ENCODE measurements at regions not wholly inside any gene's neighbourhood (a gene's known extent, or its start where the extent isn't known, plus 50 kb on each side); places are given as distances from the start of the nearest gene placed in this dataset.

DNA sequence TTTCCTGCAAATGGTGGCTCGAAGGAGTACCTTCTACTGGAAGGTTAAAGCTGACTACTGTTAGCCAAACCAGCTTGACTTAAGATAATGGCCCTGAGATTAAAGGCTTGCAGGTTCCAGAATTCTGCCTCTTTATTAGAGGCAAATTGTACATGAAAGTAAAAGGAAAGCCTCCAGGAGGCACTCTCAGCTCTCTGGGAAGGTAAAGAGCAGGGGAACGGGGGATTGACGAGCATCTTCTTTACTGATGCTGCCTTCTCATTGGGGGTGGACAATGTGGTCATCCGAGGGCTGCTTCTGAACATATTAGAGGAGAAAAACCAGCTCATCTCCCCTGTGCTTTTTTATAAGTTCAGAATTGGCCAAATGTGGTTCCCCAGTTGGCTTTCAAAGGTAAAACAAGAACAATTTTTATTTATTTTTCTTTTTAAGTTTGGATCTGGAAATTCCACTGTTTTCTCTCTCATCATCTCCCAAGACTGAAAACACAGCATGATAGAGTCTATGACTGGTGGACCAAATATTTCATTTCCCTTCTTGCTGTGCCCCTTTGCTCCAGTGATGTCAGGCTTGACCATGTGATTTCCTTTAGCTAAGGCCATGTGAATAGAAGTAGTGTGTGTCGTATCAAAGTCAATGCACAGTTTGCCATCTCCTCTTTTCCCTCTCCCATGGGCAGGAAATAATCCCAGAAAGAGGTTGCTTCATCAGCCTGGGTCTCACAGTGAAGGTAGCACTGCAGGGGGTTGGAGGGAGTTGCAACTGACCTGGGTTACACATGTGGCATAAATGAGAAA is 292.7 kb downstream of the PRDM2 start:
- no peak for DNase-seq
- Histone ChIP-seq H3K4me3 (ENCODE audit: insufficient read depth, low read depth, low read length, poor library complexity, severe bottlenecking) (no peak overlapping the region), H3K9me3 (ENCODE audit: control insufficient read depth, low read length) (no peaks in the 10 kb centered on the region), H3K27ac (ENCODE audit: insufficient read depth, low read length, poor library complexity, severe bottlenecking) (no peak overlapping the region), H3K27me3 (replicated peaks; ENCODE audit: control insufficient read depth, insufficient read depth, low read length, poor library complexity, severe bottlenecking) (no peaks in the 10 kb centered on the region), H3K4me1 (ENCODE audit: control insufficient read depth, insufficient read depth, low read length, poor library complexity, severe bottlenecking) (no peaks in the 10 kb centered on the region), H3K36me3 (ENCODE audit: control insufficient read depth, insufficient read depth, low read length) (no peaks in the 10 kb centered on the region)

DNA sequence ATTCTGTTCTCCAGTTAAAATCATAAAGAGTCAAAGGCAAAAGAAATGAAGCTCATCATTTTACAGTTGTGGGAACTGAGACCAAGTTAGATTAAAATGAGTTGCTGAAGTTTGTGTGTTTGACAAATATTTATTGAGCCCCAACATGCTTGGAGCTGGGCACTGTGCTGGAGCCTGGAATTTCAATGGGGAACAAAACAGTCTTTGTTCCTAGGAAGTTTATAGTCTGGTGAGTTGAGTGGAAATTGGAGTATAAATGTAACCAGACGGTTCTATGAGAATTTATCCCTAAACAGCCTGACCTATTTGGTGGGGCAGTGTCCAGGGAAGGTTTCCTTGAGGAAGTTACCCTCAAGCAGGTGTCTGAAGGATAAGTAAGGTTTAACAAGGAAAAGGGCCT is 294.4 kb downstream of the PRDM2 start:
- DNase-seq: no peak
- H3K27ac ChIP-seq (ENCODE audit: insufficient read depth, low read length, poor library complexity, severe bottlenecking): no peak overlapping the region
- no peak overlapping the region for H3K4me3 ChIP-seq (ENCODE audit: insufficient read depth, low read depth, low read length, poor library complexity, severe bottlenecking)
- no peaks in the 10 kb centered on the region for H3K36me3 ChIP-seq (ENCODE audit: control insufficient read depth, insufficient read depth, low read length)
- H3K27me3 ChIP-seq (replicated peaks; ENCODE audit: control insufficient read depth, insufficient read depth, low read length, poor library complexity, severe bottlenecking): no peaks in the 10 kb centered on the region
- no peaks in the 10 kb centered on the region for H3K9me3 ChIP-seq (ENCODE audit: control insufficient read depth, low read length)
- H3K4me1 ChIP-seq (ENCODE audit: control insufficient read depth, insufficient read depth, low read length, poor library complexity, severe bottlenecking): no peaks in the 10 kb centered on the region

DNA sequence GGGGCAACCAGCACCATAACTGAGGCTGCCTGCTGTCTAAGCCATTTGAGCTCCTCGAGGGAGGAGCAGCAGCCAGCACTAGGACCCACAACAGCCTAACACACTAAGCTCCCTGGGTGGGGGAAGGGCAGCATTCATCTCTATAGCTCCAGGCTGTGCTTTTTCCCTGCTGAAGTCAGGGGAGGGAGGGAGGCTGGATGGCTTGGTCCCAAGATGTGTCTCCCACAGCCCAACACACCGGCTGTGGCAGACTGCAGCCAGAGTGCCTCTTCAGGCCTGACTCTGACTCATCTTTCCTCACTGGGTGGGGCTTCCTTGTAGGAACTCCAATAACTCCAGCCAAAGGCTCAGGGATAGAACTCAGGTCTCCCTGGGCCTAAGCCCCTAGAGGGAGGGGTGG is 296.3 kb downstream of the PRDM2 start:
- H3K27ac ChIP-seq (ENCODE audit: insufficient read depth, low read length, poor library complexity, severe bottlenecking): no peak overlapping the region
- H3K36me3 ChIP-seq (ENCODE audit: control insufficient read depth, insufficient read depth, low read length): no peaks in the 10 kb centered on the region
- no peaks in the 10 kb centered on the region for H3K4me1 ChIP-seq (ENCODE audit: control insufficient read depth, insufficient read depth, low read length, poor library complexity, severe bottlenecking)
- no peaks in the 10 kb centered on the region for H3K27me3 ChIP-seq (replicated peaks; ENCODE audit: control insufficient read depth, insufficient read depth, low read length, poor library complexity, severe bottlenecking)
- no peak for DNase-seq
- H3K9me3 ChIP-seq (ENCODE audit: control insufficient read depth, low read length): no peaks in the 10 kb centered on the region
- H3K4me3 ChIP-seq (ENCODE audit: insufficient read depth, low read depth, low read length, poor library complexity, severe bottlenecking): no peak overlapping the region

DNA sequence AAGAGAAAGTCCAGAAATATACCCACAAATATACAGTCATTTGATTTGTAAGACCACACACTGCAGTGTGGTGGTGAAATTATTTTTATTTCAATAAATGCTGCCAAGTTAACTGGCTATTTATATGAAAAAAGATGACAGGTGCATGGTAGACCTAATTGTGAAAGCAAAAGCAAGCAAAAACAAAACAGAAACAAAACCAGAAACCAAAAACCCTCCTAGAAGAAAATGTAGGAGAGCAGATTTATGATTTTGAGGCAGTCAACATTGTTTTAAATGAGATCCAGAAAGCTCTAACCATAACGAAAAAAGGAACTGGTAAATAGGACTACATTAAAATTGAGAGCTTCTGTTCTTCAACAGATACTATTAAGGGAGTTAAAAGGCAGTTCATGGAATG is 303.6 kb downstream of the PRDM2 start:
- H3K9me3 ChIP-seq (ENCODE audit: control insufficient read depth, low read length): no peaks in the 10 kb centered on the region

DNA sequence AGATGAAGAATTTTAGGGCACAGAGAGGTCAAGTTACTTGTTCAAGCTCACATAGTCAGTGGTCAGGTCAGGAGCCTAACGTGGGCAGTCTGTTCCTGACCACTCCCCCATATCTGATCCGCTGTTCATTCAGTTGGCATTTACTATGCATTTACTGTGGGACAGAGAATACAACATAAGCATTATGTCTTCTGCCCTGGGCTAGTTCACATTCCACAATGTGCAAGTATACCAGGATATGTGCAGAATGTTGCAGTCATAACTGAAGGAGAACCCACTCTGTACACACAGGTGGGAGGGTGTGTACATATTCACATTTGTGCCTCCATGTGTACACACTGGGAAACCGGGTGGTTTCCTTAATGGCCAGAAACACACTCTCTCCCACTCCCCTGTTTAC is 309.6 kb downstream of the PRDM2 start:
- H3K4me3 ChIP-seq (ENCODE audit: insufficient read depth, low read depth, low read length, poor library complexity, severe bottlenecking): no peak overlapping the region
- H3K27me3 ChIP-seq (replicated peaks; ENCODE audit: control insufficient read depth, insufficient read depth, low read length, poor library complexity, severe bottlenecking): no peaks in the 10 kb centered on the region
- DNase-seq: no peak
- no peaks in the 10 kb centered on the region for H3K36me3 ChIP-seq (ENCODE audit: control insufficient read depth, insufficient read depth, low read length)
- no peaks in the 10 kb centered on the region for H3K9me3 ChIP-seq (ENCODE audit: control insufficient read depth, low read length)
- no peaks in the 10 kb centered on the region for H3K4me1 ChIP-seq (ENCODE audit: control insufficient read depth, insufficient read depth, low read length, poor library complexity, severe bottlenecking)
- H3K27ac ChIP-seq (ENCODE audit: insufficient read depth, low read length, poor library complexity, severe bottlenecking): no peak overlapping the region

More for the DNA sequence above, 303.6 kb downstream of the PRDM2 start:
- H3K27me3 ChIP-seq (replicated peaks; ENCODE audit: control insufficient read depth, insufficient read depth, low read length, poor library complexity, severe bottlenecking): no peaks in the 10 kb centered on the region
- no peak overlapping the region for H3K27ac ChIP-seq (ENCODE audit: insufficient read depth, low read length, poor library complexity, severe bottlenecking)
- no peaks in the 10 kb centered on the region for H3K4me1 ChIP-seq (ENCODE audit: control insufficient read depth, insufficient read depth, low read length, poor library complexity, severe bottlenecking)
- no peaks in the 10 kb centered on the region for H3K36me3 ChIP-seq (ENCODE audit: control insufficient read depth, insufficient read depth, low read length)
- H3K4me3 ChIP-seq (ENCODE audit: insufficient read depth, low read depth, low read length, poor library complexity, severe bottlenecking): no peak overlapping the region
- no peak for DNase-seq

DNA sequence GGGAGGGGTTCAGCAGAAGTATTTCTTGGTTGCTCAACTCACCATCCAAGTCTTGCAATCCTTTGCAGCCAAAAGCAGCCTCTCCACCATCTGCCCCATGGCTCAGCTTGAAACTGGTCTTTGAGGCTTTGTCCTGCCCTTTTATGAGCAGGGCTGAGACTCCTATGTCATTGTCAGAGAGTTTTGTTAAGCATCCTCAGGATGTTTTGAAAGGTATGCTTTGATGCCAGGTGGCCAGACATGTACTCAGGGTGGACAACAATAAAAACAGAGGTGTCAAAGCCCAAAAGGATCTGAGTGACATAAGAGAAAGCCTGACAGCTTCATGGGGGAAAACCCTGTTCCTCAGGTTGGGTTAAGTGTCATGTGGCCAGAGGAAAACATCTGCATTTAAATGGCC is 310.5 kb downstream of the PRDM2 start:
- DNase-seq: no peak
- H3K27me3 ChIP-seq (replicated peaks; ENCODE audit: control insufficient read depth, insufficient read depth, low read length, poor library complexity, severe bottlenecking): no peaks in the 10 kb centered on the region
- no peaks in the 10 kb centered on the region for H3K9me3 ChIP-seq (ENCODE audit: control insufficient read depth, low read length)
- no peaks in the 10 kb centered on the region for H3K36me3 ChIP-seq (ENCODE audit: control insufficient read depth, insufficient read depth, low read length)
- H3K4me1 ChIP-seq (ENCODE audit: control insufficient read depth, insufficient read depth, low read length, poor library complexity, severe bottlenecking): no peaks in the 10 kb centered on the region
- H3K4me3 ChIP-seq (ENCODE audit: insufficient read depth, low read depth, low read length, poor library complexity, severe bottlenecking): no peak overlapping the region
- no peak overlapping the region for H3K27ac ChIP-seq (ENCODE audit: insufficient read depth, low read length, poor library complexity, severe bottlenecking)

DNA sequence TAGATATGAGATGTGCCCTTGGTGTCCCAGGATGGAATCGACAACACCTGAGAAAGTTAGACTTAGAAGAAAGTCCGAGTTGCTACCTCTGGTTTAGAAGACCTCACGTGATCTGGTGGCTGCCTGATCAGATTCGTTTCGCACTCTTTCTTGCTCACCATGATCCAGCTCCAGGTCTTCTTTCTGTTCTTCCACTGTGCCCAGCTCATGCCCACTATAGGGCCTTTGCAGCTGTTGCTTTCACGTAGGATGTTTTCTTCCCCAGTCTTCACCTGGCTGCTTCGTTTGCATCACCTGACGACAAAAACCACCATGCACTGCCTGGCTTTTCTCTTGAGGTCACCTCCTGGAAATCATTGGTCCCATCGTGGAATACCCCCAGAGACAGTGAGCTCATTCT is 311.1 kb downstream of the PRDM2 start:
- H3K27me3 ChIP-seq (replicated peaks; ENCODE audit: control insufficient read depth, insufficient read depth, low read length, poor library complexity, severe bottlenecking): no peaks in the 10 kb centered on the region
- no peak for DNase-seq
- no peak overlapping the region for H3K4me3 ChIP-seq (ENCODE audit: insufficient read depth, low read depth, low read length, poor library complexity, severe bottlenecking)
- H3K36me3 ChIP-seq (ENCODE audit: control insufficient read depth, insufficient read depth, low read length): no peaks in the 10 kb centered on the region
- no peaks in the 10 kb centered on the region for H3K4me1 ChIP-seq (ENCODE audit: control insufficient read depth, insufficient read depth, low read length, poor library complexity, severe bottlenecking)
- H3K9me3 ChIP-seq (ENCODE audit: control insufficient read depth, low read length): no peaks in the 10 kb centered on the region
- no peak overlapping the region for H3K27ac ChIP-seq (ENCODE audit: insufficient read depth, low read length, poor library complexity, severe bottlenecking)

DNA sequence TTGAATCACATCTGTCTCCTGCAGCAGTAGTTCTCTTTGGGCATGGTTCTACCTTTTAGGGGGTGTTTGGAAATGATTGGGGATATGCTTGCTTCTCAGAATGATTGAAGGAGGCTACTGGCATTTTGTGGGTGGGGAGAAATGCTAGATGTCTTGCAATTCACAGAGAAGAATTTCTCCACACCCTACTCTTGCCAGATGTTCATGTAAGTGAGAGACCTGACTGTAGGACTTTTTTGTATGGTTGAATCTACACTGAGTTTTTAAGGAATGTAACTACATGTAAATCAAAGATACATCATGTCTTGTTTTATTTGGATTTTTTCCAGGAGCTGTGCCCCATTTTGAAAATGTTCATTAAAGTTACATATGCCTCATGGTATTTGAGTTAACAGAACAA is 311.9 kb downstream of the PRDM2 start:
- Histone ChIP-seq H3K4me1 (ENCODE audit: control insufficient read depth, insufficient read depth, low read length, poor library complexity, severe bottlenecking) (no peaks in the 10 kb centered on the region), H3K27ac (ENCODE audit: insufficient read depth, low read length, poor library complexity, severe bottlenecking) (no peak overlapping the region), H3K4me3 (ENCODE audit: insufficient read depth, low read depth, low read length, poor library complexity, severe bottlenecking) (no peak overlapping the region), H3K9me3 (ENCODE audit: control insufficient read depth, low read length) (no peaks in the 10 kb centered on the region), H3K27me3 (replicated peaks; ENCODE audit: control insufficient read depth, insufficient read depth, low read length, poor library complexity, severe bottlenecking) (no peaks in the 10 kb centered on the region), H3K36me3 (ENCODE audit: control insufficient read depth, insufficient read depth, low read length) (no peaks in the 10 kb centered on the region)
- DNase-seq: no peak

DNA sequence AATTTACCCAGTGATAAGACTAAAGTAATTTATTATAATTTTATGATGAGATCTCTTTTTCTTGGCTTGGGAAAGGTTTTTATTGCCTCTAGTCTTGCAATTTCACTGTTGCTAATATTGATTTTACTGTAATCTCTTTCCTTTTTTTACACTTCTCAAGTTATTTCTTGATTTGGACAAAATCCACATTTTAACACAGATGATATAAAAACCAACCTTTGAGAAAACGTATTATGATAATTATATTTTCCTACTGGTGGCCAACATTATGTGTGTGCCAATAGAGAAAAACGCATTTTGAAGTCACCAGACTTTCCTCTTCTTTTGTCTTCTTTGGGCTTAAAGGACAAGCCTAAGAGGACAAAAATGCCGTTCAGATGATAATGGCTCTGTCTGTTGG is 314.9 kb downstream of the PRDM2 start:
- Histone ChIP-seq H3K27me3 (replicated peaks; ENCODE audit: control insufficient read depth, insufficient read depth, low read length, poor library complexity, severe bottlenecking) (no peaks in the 10 kb centered on the region), H3K4me3 (ENCODE audit: insufficient read depth, low read depth, low read length, poor library complexity, severe bottlenecking) (no peak overlapping the region), H3K4me1 (ENCODE audit: control insufficient read depth, insufficient read depth, low read length, poor library complexity, severe bottlenecking) (no peaks in the 10 kb centered on the region), H3K9me3 (ENCODE audit: control insufficient read depth, low read length) (no peaks in the 10 kb centered on the region), H3K27ac (ENCODE audit: insufficient read depth, low read length, poor library complexity, severe bottlenecking) (no peak overlapping the region), H3K36me3 (ENCODE audit: control insufficient read depth, insufficient read depth, low read length) (no peaks in the 10 kb centered on the region)
- no peak for DNase-seq

DNA sequence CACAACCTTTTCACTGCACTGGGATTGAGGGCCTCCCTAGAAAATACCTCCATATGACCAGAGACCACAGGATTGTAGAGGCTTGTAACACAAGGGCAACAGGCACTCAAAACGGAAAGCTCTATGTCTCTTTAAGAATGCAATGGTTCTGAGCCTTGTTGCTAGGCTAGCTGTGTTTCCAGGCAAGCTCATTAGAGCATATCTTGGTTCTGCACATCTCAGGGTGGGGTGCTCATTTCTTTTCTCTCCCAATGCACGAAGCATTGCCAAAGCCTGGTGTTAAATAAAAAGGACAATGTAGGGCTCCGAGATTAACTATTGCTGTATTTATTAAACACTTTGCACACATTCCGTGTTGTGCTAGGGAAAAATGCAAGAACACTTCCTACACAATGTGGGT is 315.9 kb downstream of the PRDM2 start:
- Histone ChIP-seq H3K27me3 (replicated peaks; ENCODE audit: control insufficient read depth, insufficient read depth, low read length, poor library complexity, severe bottlenecking) (no peaks in the 10 kb centered on the region), H3K4me3 (ENCODE audit: insufficient read depth, low read depth, low read length, poor library complexity, severe bottlenecking) (no peak overlapping the region), H3K4me1 (ENCODE audit: control insufficient read depth, insufficient read depth, low read length, poor library complexity, severe bottlenecking) (no peaks in the 10 kb centered on the region), H3K9me3 (ENCODE audit: control insufficient read depth, low read length) (no peaks in the 10 kb centered on the region), H3K27ac (ENCODE audit: insufficient read depth, low read length, poor library complexity, severe bottlenecking) (no peak overlapping the region), H3K36me3 (ENCODE audit: control insufficient read depth, insufficient read depth, low read length) (no peaks in the 10 kb centered on the region)
- DNase-seq: no peak
